Panc1 (cell line): ENCODE measurements at regions not wholly inside any gene's neighbourhood (a gene's known extent, or its start where the extent isn't known, plus 50 kb on each side); places are given as distances from the start of the nearest gene placed in this dataset.

Source experiments
- ATAC-seq: fragments of 200-7000 bp; cut with Tn5 transposase; 2 replicates; pipeline ENCODE4 v1.9.1; 2020; ENCODE audit warnings: mild to moderate bottlenecking, moderate library complexity
- BruUV-seq: library from RNA; stranded (reverse); fragments of 400-500 nt; replicated peaks from 2 replicates; lab custom pipeline; 2021; lab: Mats Ljungman, UMichigan
- CTCF ChIA-PET: fragments of 300-600 bp; sonication (Branson Sonifier 250); formaldehyde crosslinking; loops from one replicate; lab custom pipeline; 2022; ENCODE audit warnings: antibody characterized with exemption; lab: Charles Lee
- POLR2A ChIA-PET: fragments of 300-600 bp; sonication (Branson Sonifier 250); formaldehyde crosslinking; loops from one replicate; lab custom pipeline; 2022; ENCODE audit warnings: antibody characterized with exemption; lab: Charles Lee
- DNase-seq: peaks from one replicate; pipeline ENCODE4 v3.0.0-alpha.2; 2010; ENCODE audit warnings: low read depth, low spot score
- H3K27ac ChIP-seq: 2 replicates; pipeline ENCODE4 v1.5.1; 2011; ENCODE audit warnings: mild to moderate bottlenecking, low read length, inconsistent platforms
- H3K27me3 ChIP-seq: fragments of 200-500 bp; sonication (Bioruptor generic); 2 replicates; pipeline ENCODE4 v1.6.0; 2014; ENCODE audit warnings: low read length, inconsistent platforms; ENCODE audit not compliant: control insufficient read depth, insufficient read depth
- H3K36me3 ChIP-seq: fragments of 200-500 bp; sonication (Bioruptor generic); 2 replicates; pipeline ENCODE4 v1.5.1; 2014; ENCODE audit warnings: inconsistent platforms, mild to moderate bottlenecking, low read length, moderate library complexity; ENCODE audit not compliant: control insufficient read depth, insufficient read depth
- H3K4me1 ChIP-seq: 2 replicates; pipeline ENCODE4 v1.5.1; 2011; ENCODE audit warnings: inconsistent platforms, mild to moderate bottlenecking, low read length, moderate library complexity; ENCODE audit not compliant: control insufficient read depth, insufficient read depth
- H3K4me3 ChIP-seq, 2 experiments: 2 replicates each; pipeline ENCODE4 v1.5.1; 2011 to 2012; ENCODE audit warnings: low read depth in 2 of 2, low read length in 2 of 2, mild to moderate bottlenecking in 2 of 2, inconsistent platforms in 1 of 2, moderate library complexity in 1 of 2
- H3K9me3 ChIP-seq: fragments of 200-500 bp; sonication (Bioruptor generic); 2 replicates; pipeline ENCODE4 v1.5.1; 2014; ENCODE audit warnings: low read depth, mild to moderate bottlenecking, inconsistent platforms, low read length, moderate library complexity; ENCODE audit not compliant: control insufficient read depth, insufficient read depth
- POLR2AphosphoS5 ChIP-seq: IDR thresholded peaks from 2 replicates; pipeline ENCODE4 v1.6.1; 2012; ENCODE audit warnings: mild to moderate bottlenecking, low read depth, low read length, moderate library complexity
- SIN3A ChIP-seq: IDR thresholded peaks from 2 replicates; pipeline ENCODE4 v1.6.1; 2012; ENCODE audit warnings: low read depth, mild to moderate bottlenecking, low read length, moderate library complexity, borderline replicate concordance; ENCODE audit not compliant: insufficient read depth
- TCF7L2 ChIP-seq: IDR thresholded peaks from 2 replicates; pipeline ENCODE4 v1.6.1; 2011; ENCODE audit warnings: mild to moderate bottlenecking, low read depth, low read length, inconsistent platforms
- in situ Hi-C: cut with HindIII; loops from 2 replicates; pipeline ENCODE4 v1.10.0; 2016; ENCODE audit warnings: low sequenced_read_pairs, low pct_unique_long_range_greater_than_20kb
- intact Hi-C: fragments of 100-400 bp; cut with micrococcal nuclease; formaldehyde crosslinking; loops from one replicate; pipeline ENCODE4 v1.10.0; 2022; ENCODE audit not compliant: unreplicated experiment
- TF ChIP-seq, protein P1 (sequence below), 2 experiments: IDR thresholded peaks; 2 replicates each; pipeline ENCODE4 v1.6.1; 2011 to 2012; ENCODE audit warnings: low read depth in 2 of 2, control low read depth in 1 of 2, low read length in 1 of 2, mild to moderate bottlenecking in 1 of 2, moderate library complexity in 1 of 2; ENCODE audit not compliant: insufficient read depth in 1 of 2
- TF ChIP-seq, protein P2 (sequence below): fragments of 450-650 bp; IDR thresholded peaks from 2 replicates; pipeline ENCODE4 v1.5.1; 2017; ENCODE audit warnings: mild to moderate bottlenecking

DNA sequence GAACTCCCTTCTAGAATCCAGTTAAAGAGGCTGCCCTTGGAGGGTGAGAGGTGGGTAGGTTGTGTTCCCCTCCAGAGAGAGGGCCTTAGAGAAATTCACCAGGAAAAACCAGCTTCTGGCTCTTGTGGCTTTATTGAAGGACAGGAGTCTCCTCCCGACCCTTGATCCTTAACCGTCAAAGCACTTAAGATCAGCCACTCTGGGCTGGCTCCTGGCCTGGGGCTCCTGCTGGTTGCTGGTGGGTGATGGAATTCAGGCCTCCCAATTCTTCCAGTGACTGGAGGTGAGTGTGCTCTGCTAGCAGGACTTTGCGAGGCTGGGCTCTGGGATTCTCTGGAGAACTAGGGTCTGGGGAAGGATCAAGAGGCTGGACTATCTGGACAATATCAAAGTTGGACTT, 75.6 kb upstream of the LGSN start:
- H3K27me3 ChIP-seq = no peaks in the 10 kb centered on the region
- TF ChIP-seq POLR2AphosphoS5 (no peak), SIN3A (no peak), TCF7L2 (no peak)
- TF ChIP-seq, protein P1, sequence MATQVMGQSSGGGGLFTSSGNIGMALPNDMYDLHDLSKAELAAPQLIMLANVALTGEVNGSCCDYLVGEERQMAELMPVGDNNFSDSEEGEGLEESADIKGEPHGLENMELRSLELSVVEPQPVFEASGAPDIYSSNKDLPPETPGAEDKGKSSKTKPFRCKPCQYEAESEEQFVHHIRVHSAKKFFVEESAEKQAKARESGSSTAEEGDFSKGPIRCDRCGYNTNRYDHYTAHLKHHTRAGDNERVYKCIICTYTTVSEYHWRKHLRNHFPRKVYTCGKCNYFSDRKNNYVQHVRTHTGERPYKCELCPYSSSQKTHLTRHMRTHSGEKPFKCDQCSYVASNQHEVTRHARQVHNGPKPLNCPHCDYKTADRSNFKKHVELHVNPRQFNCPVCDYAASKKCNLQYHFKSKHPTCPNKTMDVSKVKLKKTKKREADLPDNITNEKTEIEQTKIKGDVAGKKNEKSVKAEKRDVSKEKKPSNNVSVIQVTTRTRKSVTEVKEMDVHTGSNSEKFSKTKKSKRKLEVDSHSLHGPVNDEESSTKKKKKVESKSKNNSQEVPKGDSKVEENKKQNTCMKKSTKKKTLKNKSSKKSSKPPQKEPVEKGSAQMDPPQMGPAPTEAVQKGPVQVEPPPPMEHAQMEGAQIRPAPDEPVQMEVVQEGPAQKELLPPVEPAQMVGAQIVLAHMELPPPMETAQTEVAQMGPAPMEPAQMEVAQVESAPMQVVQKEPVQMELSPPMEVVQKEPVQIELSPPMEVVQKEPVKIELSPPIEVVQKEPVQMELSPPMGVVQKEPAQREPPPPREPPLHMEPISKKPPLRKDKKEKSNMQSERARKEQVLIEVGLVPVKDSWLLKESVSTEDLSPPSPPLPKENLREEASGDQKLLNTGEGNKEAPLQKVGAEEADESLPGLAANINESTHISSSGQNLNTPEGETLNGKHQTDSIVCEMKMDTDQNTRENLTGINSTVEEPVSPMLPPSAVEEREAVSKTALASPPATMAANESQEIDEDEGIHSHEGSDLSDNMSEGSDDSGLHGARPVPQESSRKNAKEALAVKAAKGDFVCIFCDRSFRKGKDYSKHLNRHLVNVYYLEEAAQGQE (IDR thresholded peaks at IDR 0.05; ENCODE audit: insufficient read depth in 1 of 2, low read depth in 2 of 2, low read length in 1 of 2) = no peak
- TF ChIP-seq, protein P2, sequence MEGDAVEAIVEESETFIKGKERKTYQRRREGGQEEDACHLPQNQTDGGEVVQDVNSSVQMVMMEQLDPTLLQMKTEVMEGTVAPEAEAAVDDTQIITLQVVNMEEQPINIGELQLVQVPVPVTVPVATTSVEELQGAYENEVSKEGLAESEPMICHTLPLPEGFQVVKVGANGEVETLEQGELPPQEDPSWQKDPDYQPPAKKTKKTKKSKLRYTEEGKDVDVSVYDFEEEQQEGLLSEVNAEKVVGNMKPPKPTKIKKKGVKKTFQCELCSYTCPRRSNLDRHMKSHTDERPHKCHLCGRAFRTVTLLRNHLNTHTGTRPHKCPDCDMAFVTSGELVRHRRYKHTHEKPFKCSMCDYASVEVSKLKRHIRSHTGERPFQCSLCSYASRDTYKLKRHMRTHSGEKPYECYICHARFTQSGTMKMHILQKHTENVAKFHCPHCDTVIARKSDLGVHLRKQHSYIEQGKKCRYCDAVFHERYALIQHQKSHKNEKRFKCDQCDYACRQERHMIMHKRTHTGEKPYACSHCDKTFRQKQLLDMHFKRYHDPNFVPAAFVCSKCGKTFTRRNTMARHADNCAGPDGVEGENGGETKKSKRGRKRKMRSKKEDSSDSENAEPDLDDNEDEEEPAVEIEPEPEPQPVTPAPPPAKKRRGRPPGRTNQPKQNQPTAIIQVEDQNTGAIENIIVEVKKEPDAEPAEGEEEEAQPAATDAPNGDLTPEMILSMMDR = no peak
- in situ Hi-C loops (no loop called here), intact Hi-C loops (no loop called here)
- H3K4me3 ChIP-seq = no peak overlapping the region
- ChIA-PET POLR2A (no interaction called here), CTCF (no interaction called here)
- no peaks in the 10 kb centered on the region for H3K4me1 ChIP-seq
- no peaks in the 10 kb centered on the region for H3K9me3 ChIP-seq
- BruUV-seq = no TSS peak
- no peak for DNase-seq
- no peak overlapping the region for H3K27ac ChIP-seq
- no peak for ATAC-seq
- no peaks in the 10 kb centered on the region for H3K36me3 ChIP-seq

DNA sequence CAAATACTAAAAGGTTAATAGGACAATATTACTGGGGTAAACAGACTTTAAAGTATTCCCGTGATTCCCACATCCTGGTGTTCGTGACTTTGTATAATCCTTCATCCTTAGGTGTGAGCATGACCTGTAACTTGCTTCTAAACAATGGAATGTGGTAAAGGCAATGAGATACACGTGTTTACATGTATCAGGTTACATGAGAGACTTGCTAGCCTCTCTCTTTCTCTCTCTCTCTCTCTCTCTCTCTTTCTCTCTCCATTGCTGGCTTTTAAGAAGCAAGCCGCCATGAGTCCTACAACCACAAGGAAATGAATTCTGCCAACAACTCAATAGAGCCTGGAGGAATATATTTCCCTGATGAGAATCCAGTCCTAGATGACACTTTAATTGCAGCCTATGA, 83.9 kb upstream of the LGSN start:
- ATAC-seq (no peak), DNase-seq (no peak)
- H3K4me3 ChIP-seq = no peak overlapping the region
- no peak overlapping the region for H3K27ac ChIP-seq
- no peaks in the 10 kb centered on the region for H3K4me1 ChIP-seq
- no peaks in the 10 kb centered on the region for H3K36me3 ChIP-seq
- H3K9me3 ChIP-seq = no peaks in the 10 kb centered on the region
- in situ Hi-C loops (no loop called here), intact Hi-C loops (no loop called here)
- TF ChIP-seq SIN3A (no peak), POLR2AphosphoS5 (no peak), TCF7L2 (no peak)
- TF ChIP-seq, protein P1 (IDR thresholded peaks at IDR 0.05; ENCODE audit: insufficient read depth in 1 of 2, low read depth in 2 of 2, low read length in 1 of 2) = no peak
- TF ChIP-seq, protein P2 = no peak
- POLR2A ChIA-PET = no interaction called here
- no TSS peak for BruUV-seq
- CTCF ChIA-PET = no interaction called here
- H3K27me3 ChIP-seq = no peaks in the 10 kb centered on the region
